Choroid plexus epithelial cell (primary cell): ENCODE measurements at regions not wholly inside any gene's neighbourhood (a gene's known extent, or its start where the extent isn't known, plus 50 kb on each side); places are given as distances from the start of the nearest gene placed in this dataset.

Source experiments
- DNase-seq: peaks from one replicate; pipeline ENCODE4 v3.0.0-alpha.2; 2010; ENCODE audit warnings: low read depth
- H3K4me3 ChIP-seq: 2 replicates; pipeline ENCODE4 v1.5.1; 2011; ENCODE audit warnings: low read depth, mild to moderate bottlenecking, control low read depth, low read length, moderate library complexity
- TF ChIP-seq, protein P1 (sequence below): conservative IDR thresholded peaks from 2 replicates; pipeline ENCODE4 v1.5.1; 2011; ENCODE audit warnings: low read depth, mild to moderate bottlenecking, control low read depth, inconsistent platforms, low read length, moderate library complexity

DNA sequence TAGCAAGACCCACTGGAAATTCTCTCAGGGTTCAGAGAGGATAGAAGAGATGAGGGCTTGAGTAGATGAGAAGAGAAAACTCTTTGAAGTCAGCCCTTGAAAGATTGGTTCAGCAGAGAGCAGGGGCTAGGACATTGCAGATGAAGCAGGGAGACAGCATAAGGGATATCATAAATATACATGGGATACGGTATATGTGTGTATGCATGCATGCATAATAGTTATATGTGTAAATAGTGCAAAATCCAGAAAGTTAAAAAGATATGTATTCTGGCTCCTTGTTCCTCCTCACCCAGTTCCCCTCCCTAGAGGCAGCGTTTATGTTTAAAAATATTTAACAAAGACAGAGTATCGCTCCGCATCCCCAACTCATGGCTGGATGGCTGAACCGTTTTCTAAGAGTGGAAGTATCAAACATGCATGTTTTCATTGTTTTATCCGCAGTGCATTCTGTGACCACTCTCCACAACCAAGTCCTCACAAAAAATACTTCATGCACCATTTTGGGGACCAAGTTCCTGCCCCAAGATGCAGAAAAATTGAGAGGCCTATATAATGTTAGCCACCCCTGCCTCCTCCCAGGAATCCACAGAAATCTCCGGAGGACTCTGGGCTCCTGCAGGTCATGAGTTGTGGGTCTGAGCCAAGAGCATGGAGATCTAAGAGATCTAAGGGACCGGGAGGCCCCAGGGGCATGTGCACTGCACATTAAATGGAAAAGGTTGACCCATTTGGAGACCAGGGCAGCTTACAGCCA, 119.5 kb downstream of the MTX3 start:
- no peak overlapping the region for H3K4me3 ChIP-seq
- DNase-seq: no peak
- TF ChIP-seq, protein P1, sequence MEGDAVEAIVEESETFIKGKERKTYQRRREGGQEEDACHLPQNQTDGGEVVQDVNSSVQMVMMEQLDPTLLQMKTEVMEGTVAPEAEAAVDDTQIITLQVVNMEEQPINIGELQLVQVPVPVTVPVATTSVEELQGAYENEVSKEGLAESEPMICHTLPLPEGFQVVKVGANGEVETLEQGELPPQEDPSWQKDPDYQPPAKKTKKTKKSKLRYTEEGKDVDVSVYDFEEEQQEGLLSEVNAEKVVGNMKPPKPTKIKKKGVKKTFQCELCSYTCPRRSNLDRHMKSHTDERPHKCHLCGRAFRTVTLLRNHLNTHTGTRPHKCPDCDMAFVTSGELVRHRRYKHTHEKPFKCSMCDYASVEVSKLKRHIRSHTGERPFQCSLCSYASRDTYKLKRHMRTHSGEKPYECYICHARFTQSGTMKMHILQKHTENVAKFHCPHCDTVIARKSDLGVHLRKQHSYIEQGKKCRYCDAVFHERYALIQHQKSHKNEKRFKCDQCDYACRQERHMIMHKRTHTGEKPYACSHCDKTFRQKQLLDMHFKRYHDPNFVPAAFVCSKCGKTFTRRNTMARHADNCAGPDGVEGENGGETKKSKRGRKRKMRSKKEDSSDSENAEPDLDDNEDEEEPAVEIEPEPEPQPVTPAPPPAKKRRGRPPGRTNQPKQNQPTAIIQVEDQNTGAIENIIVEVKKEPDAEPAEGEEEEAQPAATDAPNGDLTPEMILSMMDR: no peak

DNA sequence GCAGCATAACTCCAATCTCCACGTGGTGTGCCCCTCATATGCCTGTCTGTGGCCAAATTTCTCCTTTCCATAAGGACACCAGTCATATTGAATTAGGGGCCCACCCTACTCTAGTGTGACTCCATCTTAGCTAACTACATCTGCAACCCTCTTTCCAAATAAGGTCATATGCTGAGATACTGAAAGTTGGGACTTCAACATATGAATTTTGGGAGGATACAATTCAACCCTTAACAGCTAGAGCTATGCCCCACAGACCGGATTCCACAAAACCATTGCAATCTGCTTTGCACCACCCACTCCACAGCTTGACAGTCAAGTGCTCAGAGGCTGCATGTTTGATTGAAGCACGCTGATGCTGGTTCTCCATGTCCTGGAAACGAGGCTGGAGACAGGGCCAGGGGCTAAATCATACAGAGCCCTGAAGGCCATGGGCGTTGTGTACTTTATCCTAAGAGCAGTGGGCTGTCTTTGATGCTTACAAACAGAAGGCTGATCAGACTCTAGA, 122.8 kb downstream of the MTX3 start:
- no peak for DNase-seq
- H3K4me3 ChIP-seq: no peak overlapping the region
- TF ChIP-seq, protein P1: no peak

DNA sequence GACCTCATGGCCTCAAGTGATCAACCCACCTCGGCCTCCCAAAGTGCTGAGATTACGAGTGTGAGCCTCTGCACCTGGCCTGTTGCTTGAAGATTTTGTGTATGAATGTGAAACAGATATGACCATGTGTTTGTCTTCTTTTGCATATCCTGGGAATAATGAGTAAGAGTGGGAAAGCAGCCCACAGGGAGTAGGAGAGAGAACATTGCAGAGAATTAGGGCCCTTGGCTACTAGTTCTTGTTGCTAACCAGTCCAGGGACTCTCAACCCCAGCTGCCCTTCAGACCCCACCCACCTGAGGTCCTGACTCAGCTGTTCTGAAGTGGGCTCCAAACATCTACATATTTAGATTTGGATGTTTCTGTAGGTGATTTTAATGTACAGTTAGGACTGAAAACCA, 125.5 kb downstream of the MTX3 start:
- no peak for DNase-seq
- TF ChIP-seq, protein P1: no peak
- no peak overlapping the region for H3K4me3 ChIP-seq

DNA sequence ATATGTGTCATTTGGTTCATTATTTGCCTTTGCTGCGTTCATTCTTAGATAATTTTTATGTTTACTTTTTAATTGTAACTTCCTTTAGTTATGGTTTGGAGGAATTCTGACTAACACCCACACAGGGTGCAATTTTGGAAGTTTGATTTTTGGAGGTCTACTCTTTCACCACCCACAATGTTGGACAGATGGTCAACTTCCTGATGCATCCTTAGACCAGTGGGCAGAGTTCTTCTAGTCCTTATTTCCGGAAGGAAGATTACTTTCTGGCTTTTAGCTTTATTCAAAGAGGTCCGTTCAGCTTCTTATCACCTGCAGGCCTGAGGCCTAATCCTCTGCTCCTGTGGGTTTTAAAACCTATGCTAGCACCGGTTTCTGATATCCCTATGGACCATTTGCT, 126.7 kb downstream of the MTX3 start:
- no peak overlapping the region for H3K4me3 ChIP-seq
- DNase-seq: no peak
- TF ChIP-seq, protein P1: no peak

DNA sequence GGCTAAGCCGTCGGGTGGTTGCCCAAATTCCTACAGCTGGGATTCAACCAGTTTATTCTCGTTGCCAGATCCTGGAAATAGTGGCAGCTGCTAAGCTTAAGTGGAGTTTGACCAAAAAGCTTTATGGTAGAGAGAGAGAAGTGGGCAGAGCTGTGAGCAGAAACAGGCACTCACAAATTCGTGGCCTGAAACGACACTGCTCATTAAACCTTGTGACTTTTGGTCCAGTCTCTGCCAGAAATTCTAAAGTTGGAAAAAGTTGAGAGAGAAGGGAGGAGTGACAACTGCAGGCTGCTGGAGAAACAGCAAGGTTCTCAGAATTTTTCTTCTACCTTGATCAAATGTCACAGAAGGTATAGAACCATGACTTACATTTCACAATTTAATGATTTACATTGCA, 131.5 kb downstream of the MTX3 start:
- H3K4me3 ChIP-seq: no peak overlapping the region
- DNase-seq: no peak
- TF ChIP-seq, protein P1: no peak

DNA sequence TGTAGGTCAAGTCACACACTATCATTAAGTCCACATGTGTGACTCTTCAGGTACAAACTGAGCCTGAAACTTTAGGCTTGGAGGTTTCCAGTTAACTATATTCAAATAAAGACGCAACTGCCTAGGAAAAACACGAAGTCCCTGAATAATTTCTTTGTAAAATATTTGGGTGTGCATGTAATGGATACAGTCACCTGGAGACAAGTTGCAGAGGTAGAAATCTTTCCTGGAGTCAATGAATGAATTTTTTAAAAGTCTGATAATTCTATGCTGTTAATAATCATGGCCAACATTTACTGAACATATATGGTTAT, 132.7 kb downstream of the MTX3 start:
- no peak overlapping the region for H3K4me3 ChIP-seq
- DNase-seq: no peak

More for the DNA sequence above, 132.7 kb downstream of the MTX3 start:
- TF ChIP-seq, protein P1: no peak
